GM12872 (cell line): ENCODE measurements at regions not wholly inside any gene's neighbourhood (a gene's known extent, or its start where the extent isn't known, plus 50 kb on each side); places are given as distances from the start of the nearest gene placed in this dataset.

Source experiments
- TF ChIP-seq, protein P1 (sequence below): IDR thresholded peaks from 3 replicates; pipeline ENCODE4 v1.5.1; 2011; ENCODE audit warnings: low read depth, mild to moderate bottlenecking, low read length, moderate library complexity; ENCODE audit not compliant: insufficient read depth

GRCh38 chr6:21305893-21306332, 287.6 kb upstream of the SOX4 start:
- TF ChIP-seq, protein P1, sequence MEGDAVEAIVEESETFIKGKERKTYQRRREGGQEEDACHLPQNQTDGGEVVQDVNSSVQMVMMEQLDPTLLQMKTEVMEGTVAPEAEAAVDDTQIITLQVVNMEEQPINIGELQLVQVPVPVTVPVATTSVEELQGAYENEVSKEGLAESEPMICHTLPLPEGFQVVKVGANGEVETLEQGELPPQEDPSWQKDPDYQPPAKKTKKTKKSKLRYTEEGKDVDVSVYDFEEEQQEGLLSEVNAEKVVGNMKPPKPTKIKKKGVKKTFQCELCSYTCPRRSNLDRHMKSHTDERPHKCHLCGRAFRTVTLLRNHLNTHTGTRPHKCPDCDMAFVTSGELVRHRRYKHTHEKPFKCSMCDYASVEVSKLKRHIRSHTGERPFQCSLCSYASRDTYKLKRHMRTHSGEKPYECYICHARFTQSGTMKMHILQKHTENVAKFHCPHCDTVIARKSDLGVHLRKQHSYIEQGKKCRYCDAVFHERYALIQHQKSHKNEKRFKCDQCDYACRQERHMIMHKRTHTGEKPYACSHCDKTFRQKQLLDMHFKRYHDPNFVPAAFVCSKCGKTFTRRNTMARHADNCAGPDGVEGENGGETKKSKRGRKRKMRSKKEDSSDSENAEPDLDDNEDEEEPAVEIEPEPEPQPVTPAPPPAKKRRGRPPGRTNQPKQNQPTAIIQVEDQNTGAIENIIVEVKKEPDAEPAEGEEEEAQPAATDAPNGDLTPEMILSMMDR, result no peak

DNA sequence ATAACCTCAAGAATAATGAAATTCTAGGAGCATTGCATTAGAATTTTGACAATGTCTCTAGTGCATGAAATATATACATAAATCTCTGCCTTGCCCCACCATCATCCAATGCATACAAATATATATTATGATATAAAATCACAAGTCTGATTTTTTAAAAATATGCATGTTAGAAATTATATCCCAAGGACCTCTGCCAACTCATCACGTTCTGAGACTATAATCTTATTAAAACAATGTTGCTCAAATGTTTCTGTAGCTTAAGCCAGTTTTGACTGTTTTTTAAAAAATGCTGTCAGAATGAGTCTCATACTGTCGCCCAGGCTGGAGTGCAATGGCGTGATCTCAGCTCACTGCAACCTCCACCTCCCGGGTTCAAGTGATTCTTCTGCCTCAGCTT, 287.0 kb upstream of the SOX4 start:
- TF ChIP-seq, protein P1, result no peak

GRCh38 chr6:21309807-21310221, 283.7 kb upstream of the SOX4 start:
- TF ChIP-seq, protein P1, result no peak

GRCh38 chr6:21310568-21311140, 282.9 kb upstream of the SOX4 start:
- TF ChIP-seq, protein P1, result no peak

- TF ChIP-seq, protein P1, result no peak
Observed at GRCh38 chr6:21312118-21312517, 281.4 kb upstream of the SOX4 start.

DNA sequence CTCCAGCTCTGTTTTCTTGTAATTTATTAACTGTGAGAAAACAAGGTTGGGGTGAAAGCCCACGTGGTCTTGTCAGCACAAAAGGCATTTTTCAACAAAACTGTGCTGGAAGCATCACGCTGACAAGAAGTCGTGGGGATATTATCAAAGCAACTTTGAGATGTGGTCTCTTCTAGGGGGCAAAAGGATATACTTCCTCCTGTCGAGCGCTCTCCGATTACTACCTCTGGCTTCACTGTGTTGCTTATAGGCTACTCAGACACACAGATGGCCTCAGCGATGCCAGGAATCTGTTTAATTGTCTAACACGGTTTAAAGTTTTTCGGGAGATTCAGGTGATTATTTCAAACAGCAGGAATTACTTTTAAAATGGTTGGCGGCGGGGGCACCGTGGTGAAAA, 275.9 kb upstream of the SOX4 start:
- TF ChIP-seq, protein P1, result no peak

GRCh38 chr6:21321076-21321475, 272.5 kb upstream of the SOX4 start:
- TF ChIP-seq, protein P1, result no peak
